GM18519 (cell line): ENCODE measurements at regions not wholly inside any gene's neighbourhood (a gene's known extent, or its start where the extent isn't known, plus 50 kb on each side); places are given as distances from the start of the nearest gene placed in this dataset.

Source experiments
- ATAC-seq: cut with Tn5 transposase; IDR thresholded peaks from one replicate; pipeline ENCODE4 v1.9.1; 2021; ENCODE audit warnings: mild to moderate bottlenecking, moderate library complexity; ENCODE audit not compliant: unreplicated experiment, low FRiP score

- ATAC-seq = no peak
Observed at GRCh38 chr6:40914005-40914404, 125.0 kb downstream of the UNC5CL start.

GRCh38 chr6:40912158-40912946 is 126.7 kb downstream of the UNC5CL start:
- ATAC-seq = peak; percentile 86

DNA sequence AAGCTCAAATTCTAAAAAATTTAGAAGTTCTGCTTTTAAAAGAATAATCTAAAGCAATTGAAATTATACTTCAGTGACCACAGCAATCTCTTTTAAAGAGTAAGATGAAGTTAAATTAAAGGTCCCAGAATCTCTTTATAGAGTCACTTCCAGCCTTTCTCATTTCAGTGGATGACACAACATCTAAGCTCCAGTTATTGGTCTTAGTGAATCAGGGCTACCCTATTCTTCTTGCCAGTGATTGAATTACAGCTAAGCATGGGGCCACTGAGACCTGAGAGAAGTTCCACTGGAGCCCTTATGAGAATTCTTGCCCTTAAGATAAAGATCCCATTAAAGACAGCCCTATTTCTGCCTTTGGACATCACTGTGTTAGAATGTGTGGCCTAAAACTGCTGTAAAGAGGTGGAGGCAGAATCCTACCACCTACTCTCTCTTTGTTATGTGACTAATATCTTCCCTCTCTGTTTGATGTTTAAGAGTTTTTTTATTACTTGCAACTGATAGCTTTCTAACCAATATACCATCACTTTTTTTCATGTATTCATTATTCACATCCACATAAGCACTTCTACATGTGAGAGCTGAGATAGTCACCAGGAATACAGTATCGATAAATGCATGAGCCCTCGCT is 128.6 kb downstream of the UNC5CL start:
- ATAC-seq = no peak

GRCh38 chr6:40909811-40910210 is 129.2 kb downstream of the UNC5CL start:
- no peak for ATAC-seq

DNA sequence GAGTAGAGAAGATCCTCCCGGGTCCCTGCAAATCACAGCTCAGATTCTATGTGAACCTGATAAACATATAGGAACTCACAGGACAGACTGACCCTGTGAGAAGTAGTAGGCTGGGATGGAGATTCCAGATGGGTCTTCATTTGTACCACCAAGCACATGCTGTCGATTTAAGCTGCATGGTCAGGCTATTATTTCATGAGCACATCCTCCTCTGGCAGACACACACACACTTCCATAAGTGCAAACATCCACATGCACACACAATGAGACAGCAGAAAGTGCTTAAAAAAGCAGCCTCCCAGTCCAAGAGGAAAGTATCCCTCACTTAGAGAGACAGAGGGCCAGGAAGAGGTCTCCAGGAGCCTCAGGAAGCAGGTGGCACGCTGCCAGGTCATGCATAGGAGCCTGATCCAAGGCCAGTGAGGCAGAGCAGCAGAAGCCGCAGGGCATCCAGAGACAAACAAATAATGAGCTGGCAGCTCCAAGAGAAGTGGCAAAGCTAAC is 131.8 kb downstream of the UNC5CL start:
- no peak for ATAC-seq

- no peak for ATAC-seq
Observed at GRCh38 chr6:40906759-40907158, 132.3 kb downstream of the UNC5CL start.

- ATAC-seq = no peak
Observed at GRCh38 chr6:40904583-40905194, 134.3 kb downstream of the UNC5CL start.

DNA sequence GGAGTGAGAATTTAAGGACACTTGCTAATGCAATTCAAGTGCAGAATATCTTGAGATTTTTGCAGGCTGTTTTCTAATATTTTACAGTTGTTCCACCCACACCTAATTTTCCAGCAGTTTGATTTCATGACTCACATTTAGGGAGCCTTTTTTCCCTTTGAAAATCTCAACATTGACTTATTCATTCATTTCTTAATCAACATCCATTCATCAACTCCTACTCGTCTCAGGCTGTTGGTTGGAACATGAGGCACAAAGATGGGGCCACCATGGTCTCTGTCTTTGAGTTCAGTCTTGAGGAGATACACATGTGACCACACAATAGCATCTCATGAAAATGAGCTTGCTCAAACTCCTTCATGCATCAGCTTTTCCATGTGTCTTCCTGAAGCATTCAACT is 135.6 kb downstream of the UNC5CL start:
- no peak for ATAC-seq

GRCh38 chr6:40901322-40902055 is 137.5 kb downstream of the UNC5CL start:
- no peak for ATAC-seq

- ATAC-seq = no peak
Observed at GRCh38 chr6:40900791-40901190, 138.2 kb downstream of the UNC5CL start.

GRCh38 chr6:40899684-40900155 is 139.3 kb downstream of the UNC5CL start:
- ATAC-seq = no peak

DNA sequence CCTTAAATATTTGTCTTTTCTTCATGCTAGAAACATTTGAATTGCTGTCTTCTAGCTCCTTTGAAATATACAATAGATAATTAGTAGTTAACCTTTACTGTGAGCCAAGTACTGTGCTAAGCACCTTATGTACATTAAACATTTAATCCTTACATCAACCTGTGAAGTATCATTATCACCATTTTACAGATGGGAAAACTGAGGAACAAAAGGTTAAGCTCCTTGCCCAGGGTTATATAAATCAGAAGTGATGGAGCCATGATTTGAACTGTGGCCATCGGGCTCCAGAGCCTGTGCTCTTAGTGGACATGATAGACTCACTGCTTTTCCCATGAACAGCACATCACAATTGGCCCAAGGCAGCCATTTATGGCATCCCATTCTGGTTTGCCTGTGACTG is 140.9 kb downstream of the UNC5CL start:
- ATAC-seq = no peak

DNA sequence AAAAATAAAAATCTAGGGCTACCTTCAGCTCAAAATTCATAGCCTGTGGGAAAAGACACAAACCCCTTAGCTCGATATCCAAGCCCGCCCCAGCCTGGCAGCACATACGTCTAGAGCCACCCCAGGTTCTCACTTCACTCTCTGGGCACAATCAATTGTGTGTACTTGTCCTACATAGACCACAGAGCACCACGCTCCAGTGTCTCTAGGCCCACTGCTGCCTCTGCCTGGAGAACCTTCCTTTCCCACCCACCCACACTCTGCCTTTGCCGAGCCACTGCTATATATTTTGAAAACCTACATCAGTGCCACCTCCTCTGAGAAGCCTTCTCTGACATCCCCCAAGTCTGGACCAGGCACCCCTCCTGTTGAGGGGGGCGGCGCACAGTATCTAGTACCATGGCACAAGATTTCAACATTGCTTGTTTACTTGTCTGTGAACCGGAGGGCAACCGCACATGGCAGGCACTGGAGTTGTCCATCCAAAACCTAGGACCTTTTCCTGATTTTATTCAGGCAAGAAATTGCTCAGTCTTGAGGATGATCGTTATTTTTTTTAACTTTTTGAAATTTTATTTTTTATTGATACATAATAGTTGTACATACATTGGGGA is 141.5 kb downstream of the UNC5CL start:
- no peak for ATAC-seq

DNA sequence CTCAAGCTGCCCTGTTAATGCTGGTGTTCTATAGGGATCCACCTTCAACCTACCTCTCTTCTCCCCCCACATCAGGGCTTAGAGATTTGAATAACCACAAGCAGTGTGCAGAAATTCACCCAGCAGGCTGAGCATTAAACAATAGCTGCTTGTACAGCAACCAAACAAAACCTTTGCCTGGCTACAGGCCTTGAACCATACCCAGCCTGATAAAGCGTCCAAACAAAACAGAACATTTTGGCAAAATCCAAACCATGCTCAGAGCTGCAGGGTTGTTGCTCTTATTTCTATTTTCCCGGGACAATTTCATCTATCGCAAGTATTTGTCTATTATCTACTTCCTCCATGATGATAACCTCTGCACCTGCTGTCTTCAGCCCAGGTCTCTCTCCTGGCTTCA is 142.3 kb downstream of the UNC5CL start:
- ATAC-seq = no peak

DNA sequence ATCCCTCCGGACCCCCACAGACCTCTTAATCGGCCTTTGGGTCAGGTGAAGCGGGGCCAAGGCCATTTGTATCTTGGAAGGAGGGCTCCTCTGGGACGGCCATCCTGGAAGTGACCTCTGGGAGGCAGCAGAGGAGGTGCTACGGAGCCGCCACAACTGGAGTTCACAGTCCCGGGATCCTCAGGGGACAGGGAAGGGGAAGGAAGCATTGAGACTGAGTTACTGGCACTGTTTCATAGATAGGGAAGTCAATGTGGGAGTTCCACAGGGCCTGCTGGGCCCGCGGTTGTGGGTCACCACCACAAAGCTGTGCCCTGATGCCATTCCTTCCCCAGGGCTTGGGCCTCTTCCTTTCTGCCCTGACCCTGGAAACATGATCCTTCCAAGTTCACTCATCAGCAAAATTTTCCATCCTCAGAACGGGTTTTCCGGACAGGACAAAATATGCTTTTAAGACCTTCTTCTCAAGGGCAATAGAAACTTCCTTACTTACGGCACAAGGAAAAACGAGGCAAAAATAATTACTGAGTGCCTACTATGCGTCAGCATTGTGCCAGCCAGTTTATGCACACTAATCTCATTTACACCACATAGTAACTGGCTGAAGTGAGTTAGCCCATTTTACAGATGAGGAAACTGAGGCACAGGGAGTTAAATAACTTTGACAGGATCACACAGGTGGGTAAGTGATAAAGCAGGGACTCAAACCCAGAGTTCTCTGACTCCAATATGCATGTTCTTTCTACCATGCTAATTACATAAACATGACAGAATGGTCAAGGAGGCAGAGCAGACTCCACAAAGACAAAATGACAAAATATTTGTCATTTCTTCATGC is 143.8 kb downstream of the UNC5CL start:
- ATAC-seq = no peak

DNA sequence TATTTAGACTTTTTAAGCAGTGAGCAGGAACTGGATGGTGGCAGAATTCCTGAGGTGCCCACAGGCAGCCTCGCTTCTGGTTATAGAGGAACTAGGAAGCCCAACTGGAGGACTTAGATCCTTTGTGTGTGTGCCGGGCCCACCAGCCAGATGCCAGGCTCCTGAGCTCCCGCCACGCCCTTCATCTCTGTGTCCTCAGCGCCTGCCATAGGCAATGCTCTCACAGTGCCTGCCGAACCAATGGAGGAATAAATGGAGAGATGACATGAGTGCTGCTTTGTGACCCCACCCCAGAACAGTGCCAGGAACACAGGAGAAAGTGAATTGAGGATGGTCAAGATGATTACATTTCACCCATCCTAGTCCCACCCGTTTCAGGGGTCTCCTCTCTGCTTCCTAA is 146.0 kb downstream of the UNC5CL start:
- ATAC-seq = no peak

GRCh38 chr6:40892223-40892622 is 146.8 kb downstream of the UNC5CL start:
- ATAC-seq = no peak

GRCh38 chr6:40891686-40892085 is 147.3 kb downstream of the UNC5CL start:
- ATAC-seq = no peak

- ATAC-seq = no peak
Observed at GRCh38 chr6:40891131-40891530, 147.9 kb downstream of the UNC5CL start.
